ENCODE measurements at regions not wholly inside any gene's neighbourhood (a gene's known extent, or its start where the extent isn't known, plus 50 kb on each side); places are given as distances from the start of the nearest gene placed in this dataset.

- Mint-ChIP-seq H3K9me3 (no peaks in the 10 kb centered on the region), H3K27me3 (no peaks in the 10 kb centered on the region), H3K4me3 (no peak overlapping the region), H3K27ac (no peak overlapping the region), H3K36me3 (ENCODE audit: low read depth) (no peaks in the 10 kb centered on the region), H3K4me1 (no peaks in the 10 kb centered on the region)
- ChIA-PET CTCF (no interaction called here), POLR2A (no interaction called here)
- DNase-seq: no peak
These were observed 327.5 kb upstream of the JAG1 start for GRCh38 chr20:11001302-11001701.

- no peaks in the 10 kb centered on the region for H3K9me3 Mint-ChIP-seq
- H3K4me1 Mint-ChIP-seq: no peaks in the 10 kb centered on the region
- H3K27me3 Mint-ChIP-seq: no peaks in the 10 kb centered on the region
- no peak overlapping the region for H3K27ac Mint-ChIP-seq
- no peak overlapping the region for H3K4me3 Mint-ChIP-seq
- CTCF ChIA-PET: no interaction called here
- H3K36me3 Mint-ChIP-seq (ENCODE audit: low read depth): no peaks in the 10 kb centered on the region
- no peak for DNase-seq
- POLR2A ChIA-PET: no interaction called here
These were observed 328.2 kb upstream of the JAG1 start for GRCh38 chr20:11001764-11002540.

- Mint-ChIP-seq H3K9me3 (no peaks in the 10 kb centered on the region), H3K27me3 (no peaks in the 10 kb centered on the region), H3K36me3 (ENCODE audit: low read depth) (no peaks in the 10 kb centered on the region), H3K4me1 (no peaks in the 10 kb centered on the region), H3K27ac (no peak overlapping the region), H3K4me3 (no peak overlapping the region)
- ChIA-PET CTCF (no interaction called here), POLR2A (no interaction called here)
- DNase-seq: no peak
These were observed 329.5 kb upstream of the JAG1 start for GRCh38 chr20:11003341-11003740.

GRCh38 chr20:11008444-11009033, 334.7 kb upstream of the JAG1 start:
- no peak overlapping the region for H3K27ac Mint-ChIP-seq
- no peaks in the 10 kb centered on the region for H3K4me1 Mint-ChIP-seq
- DNase-seq: no peak
- no peaks in the 10 kb centered on the region for H3K36me3 Mint-ChIP-seq (ENCODE audit: low read depth)
- ChIA-PET CTCF (no interaction called here), POLR2A (no interaction called here)
- H3K4me3 Mint-ChIP-seq: no peak overlapping the region
- H3K27me3 Mint-ChIP-seq: no peaks in the 10 kb centered on the region
- H3K9me3 Mint-ChIP-seq: no peaks in the 10 kb centered on the region

GRCh38 chr20:11011653-11012052, 337.9 kb upstream of the JAG1 start:
- ChIA-PET CTCF (no interaction called here), POLR2A (no interaction called here)
- H3K36me3 Mint-ChIP-seq (ENCODE audit: low read depth): no peaks in the 10 kb centered on the region
- no peaks in the 10 kb centered on the region for H3K9me3 Mint-ChIP-seq
- no peaks in the 10 kb centered on the region for H3K27me3 Mint-ChIP-seq
- H3K4me3 Mint-ChIP-seq: no peak overlapping the region
- DNase-seq: no peak
- no peak overlapping the region for H3K27ac Mint-ChIP-seq
- no peaks in the 10 kb centered on the region for H3K4me1 Mint-ChIP-seq

GRCh38 chr20:11012975-11013374, 339.2 kb upstream of the JAG1 start:
- Mint-ChIP-seq H3K27me3 (no peaks in the 10 kb centered on the region), H3K27ac (no peak overlapping the region), H3K4me3 (no peak overlapping the region), H3K4me1 (no peaks in the 10 kb centered on the region), H3K36me3 (ENCODE audit: low read depth) (no peaks in the 10 kb centered on the region), H3K9me3 (no peaks in the 10 kb centered on the region)
- ChIA-PET CTCF (no interaction called here), POLR2A (no interaction called here)
- DNase-seq: no peak

- Mint-ChIP-seq H3K4me1 (no peaks in the 10 kb centered on the region), H3K4me3 (no peak overlapping the region), H3K27me3 (no peaks in the 10 kb centered on the region), H3K27ac (no peak overlapping the region), H3K9me3 (peaks cover under 1% of the 10 kb centered on the region), H3K36me3 (ENCODE audit: low read depth) (no peaks in the 10 kb centered on the region)
- CTCF ChIA-PET: no interaction called here
- DNase-seq: no peak
- POLR2A ChIA-PET: no interaction called here
These were observed 340.0 kb upstream of the JAG1 start for GRCh38 chr20:11013801-11014200.

GRCh38 chr20:11015440-11015839, 341.6 kb upstream of the JAG1 start:
- Mint-ChIP-seq H3K4me3 (no peak overlapping the region), H3K27ac (no peak overlapping the region), H3K27me3 (no peaks in the 10 kb centered on the region), H3K36me3 (ENCODE audit: low read depth) (no peaks in the 10 kb centered on the region), H3K9me3 (peaks cover 3% of the 10 kb centered on the region), H3K4me1 (no peaks in the 10 kb centered on the region)
- POLR2A ChIA-PET: no interaction called here
- CTCF ChIA-PET: no interaction called here
- DNase-seq: no peak

GRCh38 chr20:11017446-11017845, 343.6 kb upstream of the JAG1 start:
- no peak for DNase-seq
- H3K27me3 Mint-ChIP-seq: no peaks in the 10 kb centered on the region

GRCh38 chr20:11018668-11019170, 344.9 kb upstream of the JAG1 start:
- no peak for DNase-seq
- H3K36me3 Mint-ChIP-seq (ENCODE audit: low read depth): no peaks in the 10 kb centered on the region
- no peaks in the 10 kb centered on the region for H3K27me3 Mint-ChIP-seq
- H3K27ac Mint-ChIP-seq: no peak overlapping the region
- H3K4me3 Mint-ChIP-seq: no peak overlapping the region
- ChIA-PET CTCF (no interaction called here), POLR2A (no interaction called here)
- H3K4me1 Mint-ChIP-seq: no peaks in the 10 kb centered on the region
- peaks cover 3% of the 10 kb centered on the region for H3K9me3 Mint-ChIP-seq

More at GRCh38 chr20:11017446-11017845, 343.6 kb upstream of the JAG1 start:
- Mint-ChIP-seq H3K36me3 (ENCODE audit: low read depth) (no peaks in the 10 kb centered on the region), H3K4me3 (no peak overlapping the region), H3K4me1 (no peaks in the 10 kb centered on the region), H3K27ac (no peak overlapping the region), H3K9me3 (peaks cover 3% of the 10 kb centered on the region)
- CTCF ChIA-PET: no interaction called here
- POLR2A ChIA-PET: no interaction called here

- no peak for DNase-seq
- H3K27me3 Mint-ChIP-seq: no peaks in the 10 kb centered on the region
- ChIA-PET CTCF (no interaction called here), POLR2A (no interaction called here)
- no peak overlapping the region for H3K27ac Mint-ChIP-seq
- H3K4me3 Mint-ChIP-seq: no peak overlapping the region
- no peaks in the 10 kb centered on the region for H3K36me3 Mint-ChIP-seq (ENCODE audit: low read depth)
- peaks cover 3% of the 10 kb centered on the region for H3K9me3 Mint-ChIP-seq
- H3K4me1 Mint-ChIP-seq: no peaks in the 10 kb centered on the region
These were observed 346.9 kb upstream of the JAG1 start for GRCh38 chr20:11020712-11021111.

GRCh38 chr20:11027224-11027623, 353.4 kb upstream of the JAG1 start:
- Mint-ChIP-seq H3K4me3 (no peak overlapping the region), H3K9me3 (peaks cover 8% of the 10 kb centered on the region), H3K27ac (no peak overlapping the region), H3K4me1 (no peaks in the 10 kb centered on the region), H3K27me3 (no peaks in the 10 kb centered on the region), H3K36me3 (ENCODE audit: low read depth) (no peaks in the 10 kb centered on the region)
- CTCF ChIA-PET: no interaction called here
- no peak for DNase-seq
- POLR2A ChIA-PET: no interaction called here

- Mint-ChIP-seq H3K27me3 (no peaks in the 10 kb centered on the region), H3K4me1 (no peaks in the 10 kb centered on the region), H3K9me3 (peaks cover 10% of the 10 kb centered on the region), H3K4me3 (no peak overlapping the region), H3K36me3 (ENCODE audit: low read depth) (no peaks in the 10 kb centered on the region), H3K27ac (no peak overlapping the region)
- ChIA-PET CTCF (no interaction called here), POLR2A (no interaction called here)
- DNase-seq: no peak
These were observed 356.6 kb upstream of the JAG1 start for GRCh38 chr20:11030351-11030750.

GRCh38 chr20:11031300-11031699, 357.5 kb upstream of the JAG1 start:
- no peak overlapping the region for H3K27ac Mint-ChIP-seq
- no peak for DNase-seq
- CTCF ChIA-PET: no interaction called here
- POLR2A ChIA-PET: no interaction called here
- H3K9me3 Mint-ChIP-seq: peaks cover 10% of the 10 kb centered on the region
- no peaks in the 10 kb centered on the region for H3K36me3 Mint-ChIP-seq (ENCODE audit: low read depth)
- H3K4me3 Mint-ChIP-seq: no peak overlapping the region
- no peaks in the 10 kb centered on the region for H3K4me1 Mint-ChIP-seq
- H3K27me3 Mint-ChIP-seq: no peaks in the 10 kb centered on the region

All from activated CD4-positive, alpha-beta T cell treated with anti-CD3 and anti-CD28 coated beads, Interleukin-2, amount 10 ng/mL, durations not matched to agents 7 days and 5 days (primary cell).